ENCODE measurements at regions not wholly inside any gene's neighbourhood (a gene's known extent, or its start where the extent isn't known, plus 50 kb on each side); places are given as distances from the start of the nearest gene placed in this dataset.

GRCh38 chr13:61192826-61193225, 222.8 kb downstream of the PCDH20 start:
- H3K4me1 ChIP-seq (ENCODE audit: control insufficient read depth, insufficient read depth, low read length) = no peaks in the 10 kb centered on the region
- no peaks in the 10 kb centered on the region for H3K9me3 Mint-ChIP-seq

GRCh38 chr13:61188057-61188456, 227.6 kb downstream of the PCDH20 start:
- no peak for TF ChIP-seq CTCF (conservative IDR thresholded peaks at IDR 0.05)
- H3K27me3 Mint-ChIP-seq (ENCODE audit: insufficient read depth) = no peaks in the 10 kb centered on the region
- no peak overlapping the region for H3K4me3 Mint-ChIP-seq
- H3K36me3 Mint-ChIP-seq (ENCODE audit: low read depth) = peaks cover 4% of the 10 kb centered on the region
- no peak for DNase-seq
- H3K4me1 Mint-ChIP-seq = peaks cover 36% of the 10 kb centered on the region
- Histone ChIP-seq H3K27me3 (ENCODE audit: control insufficient read depth, insufficient read depth, low read length, poor library complexity, severe bottlenecking) (no peaks in the 10 kb centered on the region), H3K9me3 (ENCODE audit: control insufficient read depth, low read length) (no peaks in the 10 kb centered on the region), H3K4me1 (ENCODE audit: control insufficient read depth, insufficient read depth, low read length) (no peaks in the 10 kb centered on the region), H3K36me3 (ENCODE audit: control insufficient read depth, insufficient read depth, low read length) (no peaks in the 10 kb centered on the region), H3K9ac (ENCODE audit: extremely low read depth, low read length, poor library complexity, severe bottlenecking) (no peak overlapping the region), H3K27ac (ENCODE audit: low read depth, low read length) (no peak overlapping the region), H3K4me3 (ENCODE audit: low read length) (no peak overlapping the region)
- H3K27ac Mint-ChIP-seq = no peak overlapping the region
- H3K9me3 Mint-ChIP-seq = no peaks in the 10 kb centered on the region
- 97 to 100% methylated on average over 1 to 2 of the region's 2 CpGs for WGBS, 2 experiments (ENCODE audit: insufficient coverage in 1 of 2, insufficient read length in 1 of 2)

More at GRCh38 chr13:61192826-61193225, 222.8 kb downstream of the PCDH20 start:
- Histone ChIP-seq H3K27ac (ENCODE audit: low read depth, low read length) (no peak overlapping the region), H3K9me3 (ENCODE audit: control insufficient read depth, low read length) (no peaks in the 10 kb centered on the region), H3K9ac (ENCODE audit: extremely low read depth, low read length, poor library complexity, severe bottlenecking) (no peak overlapping the region), H3K27me3 (ENCODE audit: control insufficient read depth, insufficient read depth, low read length, poor library complexity, severe bottlenecking) (no peaks in the 10 kb centered on the region), H3K4me3 (ENCODE audit: low read length) (no peak overlapping the region), H3K36me3 (ENCODE audit: control insufficient read depth, insufficient read depth, low read length) (no peaks in the 10 kb centered on the region)
- Mint-ChIP-seq H3K4me1 (peaks cover 23% of the 10 kb centered on the region), H3K27me3 (ENCODE audit: insufficient read depth) (no peaks in the 10 kb centered on the region), H3K36me3 (ENCODE audit: low read depth) (peaks cover 7% of the 10 kb centered on the region), H3K27ac (peak overlapping the region; percentile 35), H3K4me3 (no peak overlapping the region)
- WGBS, 2 experiments (ENCODE audit: insufficient coverage in 1 of 2, insufficient read length in 1 of 2) = 78 to 93% methylated on average over 1 of the region's 1 CpG
- no peak for DNase-seq
- TF ChIP-seq CTCF (conservative IDR thresholded peaks at IDR 0.05) = no peak

GRCh38 chr13:61187471-61187870, 228.2 kb downstream of the PCDH20 start:
- TF ChIP-seq CTCF (conservative IDR thresholded peaks at IDR 0.05) = no peak
- Mint-ChIP-seq H3K4me3 (no peak overlapping the region), H3K4me1 (peaks cover 31% of the 10 kb centered on the region), H3K27me3 (ENCODE audit: insufficient read depth) (no peaks in the 10 kb centered on the region), H3K27ac (no peak overlapping the region), H3K36me3 (ENCODE audit: low read depth) (peaks cover 4% of the 10 kb centered on the region), H3K9me3 (no peaks in the 10 kb centered on the region)
- WGBS, 2 experiments (ENCODE audit: insufficient coverage in 1 of 2, insufficient read length in 1 of 2) = 90 to 97% methylated on average over 4 of the region's 4 CpGs
- DNase-seq = no peak
- H3K4me3 ChIP-seq (ENCODE audit: low read length) = no peak overlapping the region
- H3K9me3 ChIP-seq (ENCODE audit: control insufficient read depth, low read length) = no peaks in the 10 kb centered on the region
- H3K27me3 ChIP-seq (ENCODE audit: control insufficient read depth, insufficient read depth, low read length, poor library complexity, severe bottlenecking) = no peaks in the 10 kb centered on the region
- H3K27ac ChIP-seq (ENCODE audit: low read depth, low read length) = no peak overlapping the region
- no peak overlapping the region for H3K9ac ChIP-seq (ENCODE audit: extremely low read depth, low read length, poor library complexity, severe bottlenecking)
- no peaks in the 10 kb centered on the region for H3K4me1 ChIP-seq (ENCODE audit: control insufficient read depth, insufficient read depth, low read length)
- H3K36me3 ChIP-seq (ENCODE audit: control insufficient read depth, insufficient read depth, low read length) = no peaks in the 10 kb centered on the region

All from endodermal cell (in vitro differentiated cells).